ENCODE measurements at regions not wholly inside any gene's neighbourhood (a gene's known extent, or its start where the extent isn't known, plus 50 kb on each side); places are given as distances from the start of the nearest gene placed in this dataset.

- no peak for DNase-seq (ENCODE audit: low spot score)
- Histone ChIP-seq H3K9me3 (ENCODE audit: low read length) (no peaks in the 10 kb centered on the region), H3K4me2 (ENCODE audit: low read depth, low read length) (no peak overlapping the region), H3K79me2 (ENCODE audit: insufficient read depth, low read length) (no peaks in the 10 kb centered on the region), H3K4me1 (ENCODE audit: insufficient read depth, low read length) (no peaks in the 10 kb centered on the region), H3K27me3 (ENCODE audit: control insufficient read depth in 1 of 2, insufficient read depth in 2 of 2, low read length in 2 of 2) (no peaks in the 10 kb centered on the region; a peak in 2 of 5 replicates), H3K4me3 (replicated peaks in 1 of 3; ENCODE audit: insufficient read depth in 1 of 3, low read depth in 2 of 3, low read length in 3 of 3) (no peak overlapping the region), H2AFZ (ENCODE audit: low read length) (no peak overlapping the region), H3K36me3 (replicated peaks in 1 of 2; ENCODE audit: control insufficient read depth in 1 of 2, insufficient read depth in 2 of 2, low read length in 2 of 2) (no peaks in the 10 kb centered on the region), H3K27ac (ENCODE audit: extremely low read length, insufficient read depth, low read length) (no peak overlapping the region), H4K20me1 (ENCODE audit: insufficient read depth, low read length) (no peaks in the 10 kb centered on the region), H3K9ac (ENCODE audit: insufficient read depth, low read depth, low read length) (no peak overlapping the region)
- no peak for FAIRE-seq
- ATAC-seq, result no peak
- 0% methylated on average over 1 of the region's 1 CpG for WGBS (ENCODE audit: low lambda C conversion rate)
- TF ChIP-seq ZNF460 (CRISPR knock-in tag; IDR thresholded peaks at IDR 0.05; ENCODE audit: borderline replicate concordance) (no peak), ZNF264 (CRISPR knock-in tag; IDR thresholded peaks at IDR 0.05) (no peak), ZNF605 (CRISPR knock-in tag; IDR thresholded peaks at IDR 0.05) (no peak), ZNF576 (CRISPR knock-in tag; IDR thresholded peaks at IDR 0.05) (no peak), ZNF280D (CRISPR knock-in tag; IDR thresholded peaks at IDR 0.05) (no peak), TEAD3 (CRISPR knock-in tag; optimal IDR thresholded peaks at IDR 0.05; ENCODE audit: borderline replicate concordance) (no peak)
- in situ Hi-C loops (cut with HindIII; ENCODE audit: extremely low pct_ligation_motif_present, low pct_unique_long_range_greater_than_20kb), result no loop called here
- POLR2A ChIA-PET, result no interaction called here
- BruUV-seq (replicated peaks), result no TSS peak
- intact Hi-C loops (cut with micrococcal nuclease; ENCODE audit: unreplicated experiment), result no loop called here
- CTCF ChIA-PET (ENCODE audit: low intra/inter-chr PET ratio, low total read pairs), result no interaction called here
These were observed 202.0 kb upstream of the MTNR1B start for GRCh38 chr11:92767416-92767815.
